HG03108 (cell line): ENCODE measurements at regions not wholly inside any gene's neighbourhood (a gene's known extent, or its start where the extent isn't known, plus 50 kb on each side); places are given as distances from the start of the nearest gene placed in this dataset.

Source experiments
- ATAC-seq: cut with Tn5 transposase; IDR thresholded peaks from one replicate; pipeline ENCODE4 v1.9.1; 2021; ENCODE audit warnings: moderate library complexity; ENCODE audit not compliant: unreplicated experiment

DNA sequence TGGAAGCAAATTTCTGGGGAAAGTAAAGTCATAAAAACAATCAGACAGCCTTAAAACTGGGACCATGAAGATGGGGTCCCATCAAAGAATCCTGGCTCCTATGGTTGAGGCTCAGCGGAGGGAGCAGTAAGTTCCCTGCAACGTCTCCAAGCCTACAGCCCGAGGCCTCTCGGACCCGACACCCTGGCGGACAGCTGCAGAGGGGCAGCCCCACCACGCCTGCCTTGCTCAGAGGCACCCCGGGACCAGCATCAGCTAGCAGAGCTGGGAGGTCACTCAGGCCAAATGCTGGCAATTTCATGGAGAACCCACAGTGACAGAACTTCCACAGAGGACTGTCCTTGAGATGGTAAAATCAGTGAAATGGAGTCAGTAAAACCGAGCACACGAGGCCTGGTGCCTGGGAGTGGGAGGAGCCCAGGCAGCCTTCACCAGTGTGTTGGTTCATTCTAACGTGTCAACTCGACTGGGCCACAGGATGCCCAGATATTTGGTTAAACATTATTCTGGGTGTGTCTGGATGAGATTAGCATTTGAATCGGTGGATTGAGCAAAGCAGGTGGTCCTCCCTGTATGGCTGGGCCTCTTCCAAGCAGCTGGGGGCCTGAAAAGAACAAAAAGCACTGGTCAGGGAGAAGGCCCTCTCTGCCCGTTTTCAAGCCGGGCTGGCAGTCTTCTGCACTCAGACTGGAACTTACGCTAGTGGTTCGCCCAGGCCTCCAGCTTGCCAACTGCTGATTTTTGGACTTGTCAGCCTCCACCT is 96.2 kb upstream of the INSIG1 start:
- ATAC-seq = no peak

DNA sequence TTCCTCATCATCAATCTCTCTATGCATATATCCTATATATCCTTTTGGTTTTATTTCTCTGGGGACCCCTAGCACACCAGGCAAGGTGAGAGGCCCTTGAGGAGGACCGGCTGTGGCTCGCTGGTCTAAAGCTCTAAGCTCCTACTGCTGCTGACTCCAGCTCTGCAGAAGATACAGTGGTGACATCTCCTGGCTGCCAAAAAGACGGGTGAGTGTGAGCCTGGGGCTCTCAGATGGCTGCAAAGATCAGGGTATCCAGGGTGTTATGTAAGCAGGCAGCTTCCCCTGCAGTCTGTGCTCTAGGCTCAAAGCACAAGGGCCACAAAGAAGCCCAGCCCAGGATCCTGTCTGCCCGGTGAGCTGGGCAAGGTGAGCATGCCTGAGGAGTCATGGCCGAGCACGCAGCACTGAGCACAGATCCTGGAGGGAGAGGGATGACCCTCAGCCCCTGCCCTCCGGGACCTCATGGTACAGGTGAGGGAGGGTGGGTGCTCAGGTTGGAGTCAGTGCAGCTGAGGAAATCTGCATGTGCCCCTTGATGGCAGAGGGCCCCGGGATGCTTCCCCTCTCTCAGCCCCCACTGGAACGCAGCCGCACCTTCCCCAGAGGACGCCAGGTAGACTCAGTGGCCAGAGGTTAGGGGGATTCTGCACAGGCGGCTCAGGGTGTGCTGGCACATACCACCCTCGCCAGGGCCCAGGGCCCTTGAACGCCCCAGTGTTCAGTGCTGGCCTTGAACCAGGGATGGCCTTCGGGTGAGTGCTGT is 95.4 kb upstream of the INSIG1 start:
- no peak for ATAC-seq

DNA sequence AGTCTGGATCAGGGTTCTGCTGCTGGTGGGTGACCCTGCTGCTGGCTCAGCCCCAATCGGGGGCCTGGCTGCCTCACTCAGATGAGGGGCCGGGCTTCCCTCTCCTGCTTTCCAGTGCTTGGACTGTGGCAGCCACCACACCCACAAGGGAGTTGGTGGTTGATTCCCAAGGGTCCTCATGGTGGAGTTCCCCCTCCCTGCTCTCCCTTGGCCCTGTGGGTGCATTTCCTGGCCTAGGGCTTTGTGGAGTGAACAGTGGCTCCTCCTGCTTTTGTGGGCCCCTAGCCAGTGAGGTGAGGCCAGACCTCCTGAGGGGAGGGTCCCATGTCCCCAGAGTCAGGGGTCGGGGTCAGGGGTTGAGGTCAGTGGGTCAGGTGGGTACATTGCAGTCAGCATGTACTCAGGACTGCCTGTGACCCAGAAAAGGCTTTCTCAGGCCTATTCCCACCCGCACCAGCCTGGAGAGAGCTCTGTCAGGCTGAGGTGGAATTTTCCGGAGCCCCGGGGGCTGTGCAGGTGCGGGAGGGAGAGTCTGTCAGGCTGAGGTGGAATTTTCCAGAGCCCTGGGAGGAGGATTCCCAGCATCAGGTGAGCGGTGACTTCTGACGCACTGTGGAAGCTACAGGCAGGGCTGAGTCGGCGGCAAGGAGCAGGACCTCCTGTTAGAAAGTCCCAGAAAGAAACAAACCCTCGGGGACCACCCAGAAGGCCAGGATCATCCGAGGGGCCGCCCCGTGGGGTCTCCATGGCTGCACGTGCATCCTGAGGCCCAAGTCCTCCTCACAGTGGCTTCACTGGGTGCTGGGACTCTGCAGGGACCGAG is 94.4 kb upstream of the INSIG1 start:
- ATAC-seq = no peak

DNA sequence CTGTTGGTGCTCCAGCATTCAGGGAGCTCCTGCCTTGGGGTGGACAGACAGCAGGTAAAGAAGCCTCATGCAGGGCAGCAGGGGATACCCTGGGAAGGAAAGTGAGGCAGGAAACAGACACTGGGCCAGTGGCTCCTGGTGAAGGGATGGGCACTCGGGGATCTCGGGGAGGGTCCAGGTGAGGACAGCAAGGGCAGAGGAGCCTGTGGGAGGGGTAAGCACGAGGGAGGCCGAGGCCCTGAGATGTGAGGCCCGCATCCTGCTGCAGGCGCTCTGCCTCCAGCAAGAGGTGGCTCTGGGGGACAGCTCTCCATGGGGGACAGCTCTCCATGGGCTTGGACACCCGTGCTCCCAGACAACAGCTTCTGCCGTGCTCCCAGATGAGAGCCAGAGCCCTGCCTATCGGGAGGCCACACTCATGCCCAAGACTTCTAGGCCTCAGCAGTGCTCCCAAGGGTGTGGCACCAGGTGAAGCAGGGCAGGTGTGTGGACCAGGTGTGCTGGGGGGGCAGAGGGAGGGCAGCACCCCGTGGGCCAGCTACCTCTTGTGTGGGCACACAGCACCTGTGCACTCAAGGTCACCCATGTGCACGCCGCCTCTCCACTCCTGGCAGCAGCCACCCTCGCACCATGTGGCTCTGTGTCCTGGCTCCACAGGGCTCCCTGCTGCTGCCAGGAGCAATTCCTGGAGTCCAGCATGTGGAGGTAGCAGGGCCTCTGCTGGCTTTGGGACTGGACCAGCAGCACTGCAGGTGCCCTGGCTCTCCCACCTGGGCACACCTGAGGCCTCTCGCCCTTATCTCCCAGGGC is 93.6 kb upstream of the INSIG1 start:
- no peak for ATAC-seq

DNA sequence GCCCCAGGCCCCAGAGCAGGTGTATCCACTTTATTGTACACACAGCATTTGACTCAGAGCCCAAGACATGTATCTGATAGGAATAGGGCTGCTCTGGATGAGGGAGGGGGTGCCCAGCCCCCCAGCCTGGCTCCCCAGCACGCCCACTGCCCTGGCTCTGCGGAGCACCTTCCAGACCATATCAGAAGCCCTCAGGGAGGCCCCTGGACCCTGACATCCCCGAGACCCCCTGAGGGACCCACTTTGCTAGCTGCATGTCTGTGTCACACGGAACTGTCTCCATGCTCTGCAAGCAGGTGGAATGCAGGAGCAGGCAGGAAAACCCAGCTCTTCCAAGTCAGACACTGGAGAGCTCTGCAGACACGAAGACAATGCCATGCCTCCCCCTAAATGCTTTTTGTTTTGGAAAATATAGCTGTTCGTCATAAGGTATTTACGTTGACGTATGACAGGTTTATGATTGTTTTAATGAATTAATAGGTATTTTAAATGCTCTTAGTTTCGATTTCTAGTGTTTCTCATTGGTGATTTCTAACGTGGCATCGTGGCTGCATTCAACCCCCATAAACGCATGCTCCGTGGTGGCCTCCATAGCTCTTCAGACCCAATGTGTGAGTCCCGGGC is 92.8 kb upstream of the INSIG1 start:
- ATAC-seq = no peak

DNA sequence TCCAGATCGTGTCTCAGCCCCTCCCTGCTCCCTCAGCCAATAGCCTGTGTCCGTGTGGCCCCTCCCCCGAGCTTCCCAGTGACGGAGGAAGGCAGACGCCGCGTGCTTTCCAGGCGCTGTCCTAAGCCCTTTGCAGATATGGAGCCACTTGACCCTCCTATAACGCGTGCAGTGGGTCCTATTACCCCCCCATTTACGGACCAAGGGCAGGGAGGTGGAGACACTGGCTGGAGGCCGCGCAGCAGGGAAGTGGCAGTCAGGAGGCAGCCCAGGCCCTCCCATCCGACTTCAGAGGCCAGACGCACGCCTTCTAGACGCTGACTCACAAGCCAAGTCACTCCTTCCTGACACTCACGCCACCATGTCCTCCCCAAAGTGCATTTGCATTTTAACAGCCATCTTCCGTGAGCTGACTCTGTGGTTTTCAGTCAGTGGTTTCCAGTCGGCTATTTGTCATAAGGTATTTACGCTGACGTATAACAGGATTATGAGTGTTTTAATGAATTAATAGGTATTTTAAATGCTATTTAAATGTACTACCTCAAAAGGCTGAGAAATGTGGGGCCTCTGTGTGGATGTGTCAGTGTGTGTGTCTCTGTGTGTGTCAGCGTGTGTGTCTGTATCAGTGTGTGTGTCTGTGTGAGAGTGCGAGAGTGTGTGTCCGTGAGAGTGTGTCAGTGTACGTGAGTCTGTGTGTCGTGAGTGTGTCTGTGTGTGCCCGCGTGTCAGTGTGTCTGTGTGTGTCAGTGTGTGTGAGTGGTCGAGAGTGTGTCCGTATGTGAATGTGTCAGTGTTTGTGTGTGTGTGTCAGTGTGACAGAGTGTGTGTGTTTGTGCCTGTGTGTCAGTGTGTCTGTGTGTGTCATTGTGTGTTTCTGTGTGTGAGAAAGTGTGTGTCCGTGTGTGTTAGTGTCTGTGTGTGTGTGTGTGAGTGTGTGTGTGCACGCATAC is 92.0 kb upstream of the INSIG1 start:
- peak; percentile 80 for ATAC-seq

DNA sequence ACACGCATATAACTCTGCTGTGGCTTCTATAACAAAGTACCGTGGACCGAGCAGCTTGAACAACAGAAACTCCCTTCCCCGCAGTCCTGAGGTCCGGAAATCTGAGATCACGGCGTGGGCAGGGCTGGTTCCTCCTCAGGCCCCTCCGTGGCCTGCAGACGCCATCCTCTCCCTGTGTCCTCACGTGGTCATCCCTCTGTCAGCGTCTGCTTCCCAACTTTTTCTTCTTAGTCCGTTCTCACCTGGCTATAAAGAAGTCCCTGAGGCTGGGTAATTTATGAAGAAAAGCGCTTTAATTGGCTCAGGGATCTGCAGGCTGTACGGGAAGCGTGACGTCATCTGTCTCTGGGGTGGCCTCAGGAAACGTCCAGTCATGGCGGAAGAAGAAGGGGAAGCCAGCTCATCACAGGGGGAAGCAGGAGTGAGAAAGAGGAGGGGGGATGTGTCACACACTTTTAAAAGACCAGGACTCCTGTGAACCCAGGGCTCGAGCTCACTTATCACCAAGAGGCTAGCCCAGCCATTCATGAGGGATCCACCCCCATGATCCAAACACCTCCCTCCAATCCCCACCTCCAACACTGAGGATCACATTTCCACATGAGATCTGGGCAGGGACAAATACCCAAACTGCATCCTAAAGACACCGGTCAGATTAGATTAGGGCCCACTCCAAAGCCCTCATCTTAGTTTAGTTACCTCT is 91.2 kb upstream of the INSIG1 start:
- ATAC-seq = peak; percentile 29

DNA sequence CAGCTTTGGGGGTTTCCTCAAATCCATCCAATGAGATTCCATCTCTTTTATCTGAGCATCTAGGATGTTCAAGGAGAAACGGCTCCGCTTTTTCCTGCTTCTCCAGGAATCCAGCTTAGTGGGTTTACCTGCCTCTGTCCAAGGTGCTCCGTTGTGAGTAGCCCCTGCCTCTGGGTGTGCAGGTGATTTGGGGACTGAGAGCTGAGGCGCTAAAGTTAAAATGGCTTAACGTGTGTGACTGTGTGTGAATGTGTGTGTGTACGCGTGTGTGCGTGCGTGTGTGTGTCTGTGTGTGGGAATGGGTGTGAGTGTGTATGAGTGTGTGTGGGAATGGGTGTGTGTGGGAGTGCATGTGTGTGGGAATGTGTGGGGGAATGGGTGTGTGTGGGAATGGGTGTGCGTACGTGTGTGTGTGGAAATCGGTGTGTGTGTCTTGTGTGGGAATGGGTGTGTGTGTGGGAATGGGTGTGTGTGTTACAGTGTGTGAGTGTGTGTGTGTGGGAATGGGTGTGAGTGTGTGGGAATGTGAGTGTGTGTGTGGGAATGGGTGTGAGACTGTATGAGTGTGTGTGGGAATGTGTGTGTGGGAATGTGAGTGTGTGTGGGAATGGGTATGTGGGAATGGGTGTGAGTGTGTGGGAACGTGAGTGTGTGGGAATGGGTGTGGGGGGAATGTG is 90.2 kb upstream of the INSIG1 start:
- no peak for ATAC-seq

DNA sequence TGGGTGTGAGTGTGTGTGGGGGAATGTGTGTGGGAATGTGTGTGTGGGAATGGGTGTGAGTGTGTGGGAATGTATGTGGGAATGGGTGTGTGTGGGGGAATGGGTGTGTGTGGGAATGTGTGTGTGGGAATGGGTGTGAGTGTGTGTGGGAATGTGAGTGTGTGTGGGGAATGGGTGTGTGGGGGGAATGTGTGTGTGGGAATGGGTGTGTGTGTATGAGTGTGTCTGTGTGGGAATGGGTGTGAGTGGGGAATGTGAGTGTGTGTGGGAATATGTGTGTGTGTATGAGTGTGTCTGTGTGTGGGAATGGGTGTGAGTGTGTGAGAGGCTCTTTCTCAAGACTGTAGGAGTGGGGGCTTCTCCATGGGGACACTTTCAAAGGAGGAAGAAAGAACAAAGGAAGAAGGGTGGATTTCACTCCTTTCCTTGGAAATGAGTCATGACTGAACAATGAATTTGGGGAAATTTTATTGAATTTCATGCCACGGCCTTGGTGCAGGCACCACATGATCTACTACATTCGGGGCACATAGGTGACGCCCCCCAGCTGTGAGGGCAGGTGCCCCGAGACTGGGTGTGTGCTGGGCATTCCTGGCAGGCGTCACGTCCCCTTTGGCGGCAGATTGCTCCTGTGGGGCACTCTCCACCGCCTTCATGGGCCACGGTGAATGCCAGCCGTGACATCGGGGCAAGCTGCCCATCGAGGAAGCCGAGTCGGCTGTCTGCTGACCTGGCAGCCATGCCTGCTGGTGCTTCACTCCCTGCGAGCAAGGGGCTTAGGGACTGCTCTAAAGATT is 88.8 kb upstream of the INSIG1 start:
- no peak for ATAC-seq

DNA sequence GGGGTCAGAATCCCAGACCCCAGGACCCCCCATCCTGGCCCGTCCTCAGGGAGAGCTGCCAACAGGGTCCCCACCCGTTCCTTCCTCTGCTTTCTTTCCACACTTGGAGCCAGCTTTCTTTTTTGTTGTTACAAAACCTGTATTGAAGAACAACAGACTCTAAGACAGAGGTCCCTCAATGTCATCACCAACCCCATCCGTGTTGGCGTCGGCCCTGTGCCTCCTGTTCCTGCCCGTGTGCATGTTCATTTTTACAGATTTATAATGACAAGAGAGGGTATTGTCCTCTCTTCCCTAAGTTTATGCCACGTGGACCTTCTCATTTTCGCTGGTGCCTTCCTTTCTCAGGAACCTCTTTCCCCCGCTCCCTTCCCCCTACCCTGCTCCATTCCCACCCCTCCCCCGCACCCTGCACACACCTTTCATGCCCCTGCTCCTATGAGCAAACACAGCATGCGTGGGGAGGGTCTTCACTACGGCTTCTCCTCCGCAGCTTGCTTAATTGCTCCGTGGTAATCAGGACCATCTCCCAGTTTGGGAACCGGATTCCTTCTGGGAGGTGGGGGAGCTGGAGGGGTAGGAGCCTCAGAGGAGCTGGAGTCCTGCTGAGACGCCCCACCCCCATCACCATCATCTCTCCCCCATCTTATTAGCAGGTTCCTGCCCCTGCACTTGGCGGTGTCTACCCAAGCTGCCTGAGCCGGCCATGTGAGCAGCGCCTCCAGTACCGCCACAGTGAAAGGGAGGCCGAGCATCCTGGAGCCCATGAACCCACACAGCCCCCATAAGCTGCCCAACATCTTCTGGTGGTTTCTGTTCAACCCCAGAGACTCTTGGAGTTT is 88.0 kb upstream of the INSIG1 start:
- no peak for ATAC-seq

DNA sequence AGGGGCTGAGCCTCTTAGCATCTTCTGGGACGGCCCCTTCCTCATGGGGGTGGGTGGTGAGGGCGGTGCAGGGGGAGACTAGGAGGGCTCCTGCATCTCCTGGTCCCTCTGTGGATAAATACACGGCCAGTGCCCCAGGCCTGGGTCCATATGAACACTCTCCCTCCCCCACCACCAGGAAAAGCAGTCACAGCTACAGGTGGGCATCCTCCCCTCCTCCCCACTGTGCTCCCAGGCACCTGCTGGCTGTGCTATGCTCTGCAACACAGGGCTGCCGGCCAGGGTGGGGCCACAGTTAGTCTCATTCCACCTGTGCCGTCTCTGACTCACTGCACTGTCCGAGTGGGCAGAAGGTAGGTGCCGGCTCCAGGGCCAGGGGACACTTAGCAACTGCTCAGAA is 87.3 kb upstream of the INSIG1 start:
- ATAC-seq = no peak

DNA sequence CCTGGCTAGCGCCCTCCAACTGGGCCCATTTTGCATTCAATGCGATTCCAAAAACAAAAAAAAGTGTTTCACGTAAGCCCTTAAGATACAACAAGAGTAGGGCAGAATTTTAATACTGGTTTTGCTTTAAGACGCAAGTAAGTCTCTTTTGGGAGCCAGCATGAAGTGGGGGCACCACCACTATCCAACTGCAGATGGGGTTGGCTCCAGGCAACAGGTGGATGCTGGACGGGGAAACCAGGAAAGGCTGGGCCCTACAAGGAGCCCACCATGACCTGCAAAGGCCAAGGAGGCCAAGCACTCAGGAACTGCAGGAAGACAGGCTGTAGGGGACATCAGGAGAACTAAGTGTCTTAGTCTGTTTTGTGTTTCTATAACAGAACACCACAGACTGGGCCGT is 86.5 kb upstream of the INSIG1 start:
- no peak for ATAC-seq

DNA sequence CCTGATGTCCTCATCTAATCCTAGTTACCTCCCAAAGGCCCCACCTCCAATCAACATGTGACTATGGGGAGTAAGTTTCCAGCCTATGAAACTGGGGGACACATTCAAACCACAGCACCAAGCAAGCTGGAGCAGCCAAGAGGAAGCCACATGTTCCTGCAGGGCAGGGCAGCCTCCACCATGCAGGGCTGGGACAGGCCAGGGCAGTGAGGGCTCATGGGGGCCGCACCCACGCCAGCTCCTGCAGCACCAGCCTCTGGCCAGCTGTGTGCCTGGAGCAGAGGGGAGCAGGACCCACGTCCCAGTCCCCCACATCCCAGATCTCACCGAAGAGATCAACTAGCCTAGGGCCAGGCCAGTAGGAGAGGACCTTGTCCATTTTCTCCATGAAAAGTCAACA is 85.9 kb upstream of the INSIG1 start:
- no peak for ATAC-seq

DNA sequence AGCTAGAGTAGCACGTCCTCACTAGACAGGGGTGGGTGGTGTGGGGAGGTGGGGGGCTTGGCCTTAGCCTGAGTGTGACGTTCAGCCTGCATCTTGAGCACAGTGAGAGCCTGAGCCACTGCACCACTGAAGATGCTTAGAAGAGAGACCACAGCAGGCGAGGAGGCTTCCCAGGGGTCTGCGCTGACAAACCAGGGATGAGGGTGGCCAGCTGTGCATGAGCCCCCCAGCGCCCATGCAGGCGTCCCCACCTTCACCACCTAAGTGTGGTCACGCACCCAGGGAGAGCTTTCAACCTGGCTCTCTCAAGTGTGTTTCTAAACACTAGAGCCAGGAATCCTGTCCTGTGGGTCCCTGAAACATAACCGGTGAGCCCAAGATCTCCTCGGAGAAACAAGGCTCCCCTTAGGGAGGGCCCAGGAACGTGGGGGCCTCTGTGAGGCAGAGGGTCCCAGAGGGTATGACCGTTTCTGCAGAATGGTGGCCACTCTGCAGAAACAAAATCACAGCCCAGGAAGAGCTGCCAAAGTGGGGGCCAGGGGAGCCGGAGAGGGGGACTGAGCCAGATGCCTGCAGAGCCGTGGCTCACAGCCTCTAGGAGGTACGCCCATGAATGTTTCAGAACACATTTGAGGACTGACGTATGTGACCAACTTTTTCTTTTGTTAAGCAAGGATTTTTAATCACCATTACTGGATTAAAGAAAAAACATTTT is 85.2 kb upstream of the INSIG1 start:
- ATAC-seq = no peak

DNA sequence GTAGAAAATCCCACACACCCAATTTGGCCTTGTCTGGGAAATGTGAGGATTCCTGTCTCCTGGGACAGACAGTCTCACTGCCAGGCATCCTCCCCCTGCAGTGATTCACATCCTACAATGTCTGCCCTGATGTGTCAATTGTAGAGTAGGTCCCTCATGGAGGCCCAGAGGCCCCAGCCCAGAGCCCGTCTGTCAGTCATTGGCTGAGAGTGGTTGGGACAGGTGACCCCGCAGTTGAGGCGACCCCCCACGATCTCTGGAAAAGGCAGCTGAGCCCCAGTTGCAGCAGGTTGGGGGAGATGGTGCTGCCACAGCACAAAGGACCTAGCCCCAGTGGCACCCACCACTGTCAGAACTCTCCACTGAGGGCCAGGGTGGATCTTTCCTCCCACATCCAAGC is 84.3 kb upstream of the INSIG1 start:
- ATAC-seq = no peak
